ENCODE measurements at regions not wholly inside any gene's neighbourhood (a gene's known extent, or its start where the extent isn't known, plus 50 kb on each side); places are given as distances from the start of the nearest gene placed in this dataset.
A peak's percentile ranks its signal among the peaks of the same experiment; 100 is the strongest.

- no peak overlapping the region for H3K4me3 ChIP-seq (ENCODE audit: low read depth, low read length)
- H3K9me3 ChIP-seq (ENCODE audit: control insufficient read depth, insufficient read depth, low read length), result peaks cover 2% of the 10 kb centered on the region
- no peaks in the 10 kb centered on the region for H3K36me3 ChIP-seq (ENCODE audit: control insufficient read depth, insufficient read depth, low read length)
- no peak for DNase-seq (ENCODE audit: low read depth in 4 of 6, low spot score in 6 of 6)
- WGBS (ENCODE audit: insufficient coverage), result 83% methylated on average over 1 of the region's 1 CpG
- H3K27ac ChIP-seq (ENCODE audit: low read depth, low read length), result no peak overlapping the region
- H3K4me1 ChIP-seq (ENCODE audit: control insufficient read depth, insufficient read depth, low read length), result no peaks in the 10 kb centered on the region
- no peaks in the 10 kb centered on the region for H3K27me3 ChIP-seq (ENCODE audit: control insufficient read depth, insufficient read depth, low read length)
Observed at GRCh38 chr5:8953911-8954438, 591.9 kb downstream of the SEMA5A start.

GRCh38 chr5:8954801-8955200 is 591.1 kb downstream of the SEMA5A start:
- DNase-seq (ENCODE audit: low read depth in 4 of 6, low spot score in 6 of 6), result peak in 1 of 6 donors; percentile 42
- Histone ChIP-seq H3K27me3 (ENCODE audit: control insufficient read depth, insufficient read depth, low read length) (no peaks in the 10 kb centered on the region), H3K9me3 (ENCODE audit: control insufficient read depth, insufficient read depth, low read length) (peaks cover 2% of the 10 kb centered on the region), H3K36me3 (ENCODE audit: control insufficient read depth, insufficient read depth, low read length) (no peaks in the 10 kb centered on the region), H3K27ac (ENCODE audit: low read depth, low read length) (no peak overlapping the region), H3K4me1 (ENCODE audit: control insufficient read depth, insufficient read depth, low read length) (no peaks in the 10 kb centered on the region), H3K4me3 (ENCODE audit: low read depth, low read length) (no peak overlapping the region)
- no CpG with 5 or more reads among the region's 2 CpGs for WGBS (ENCODE audit: insufficient coverage)

- Histone ChIP-seq H3K27ac (ENCODE audit: low read depth, low read length) (no peak overlapping the region), H3K27me3 (ENCODE audit: control insufficient read depth, insufficient read depth, low read length) (no peaks in the 10 kb centered on the region), H3K4me1 (ENCODE audit: control insufficient read depth, insufficient read depth, low read length) (no peaks in the 10 kb centered on the region), H3K4me3 (ENCODE audit: low read depth, low read length) (no peak overlapping the region), H3K36me3 (ENCODE audit: control insufficient read depth, insufficient read depth, low read length) (no peaks in the 10 kb centered on the region), H3K9me3 (ENCODE audit: control insufficient read depth, insufficient read depth, low read length) (peaks cover 2% of the 10 kb centered on the region)
- no peak for DNase-seq (ENCODE audit: low read depth in 4 of 6, low spot score in 6 of 6)
- WGBS (ENCODE audit: insufficient coverage), result 100% methylated on average over 1 of the region's 2 CpGs
Observed at GRCh38 chr5:8956659-8957058, 589.2 kb downstream of the SEMA5A start.

GRCh38 chr5:8958602-8959001 is 587.3 kb downstream of the SEMA5A start:
- Histone ChIP-seq H3K4me3 (ENCODE audit: low read depth, low read length) (no peak overlapping the region), H3K9me3 (ENCODE audit: control insufficient read depth, insufficient read depth, low read length) (peaks cover under 1% of the 10 kb centered on the region), H3K27ac (ENCODE audit: low read depth, low read length) (no peak overlapping the region), H3K27me3 (ENCODE audit: control insufficient read depth, insufficient read depth, low read length) (no peaks in the 10 kb centered on the region), H3K36me3 (ENCODE audit: control insufficient read depth, insufficient read depth, low read length) (no peaks in the 10 kb centered on the region), H3K4me1 (ENCODE audit: control insufficient read depth, insufficient read depth, low read length) (no peaks in the 10 kb centered on the region)
- no CpG with 5 or more reads among the region's 5 CpGs for WGBS (ENCODE audit: insufficient coverage)
- no peak for DNase-seq (ENCODE audit: low read depth in 4 of 6, low spot score in 6 of 6)

- Histone ChIP-seq H3K27me3 (ENCODE audit: control insufficient read depth, insufficient read depth, low read length) (no peaks in the 10 kb centered on the region), H3K27ac (ENCODE audit: low read depth, low read length) (no peak overlapping the region), H3K4me1 (ENCODE audit: control insufficient read depth, insufficient read depth, low read length) (no peaks in the 10 kb centered on the region), H3K4me3 (ENCODE audit: low read depth, low read length) (no peak overlapping the region), H3K9me3 (ENCODE audit: control insufficient read depth, insufficient read depth, low read length) (no peaks in the 10 kb centered on the region), H3K36me3 (ENCODE audit: control insufficient read depth, insufficient read depth, low read length) (no peaks in the 10 kb centered on the region)
- no peak for DNase-seq (ENCODE audit: low read depth in 4 of 6, low spot score in 6 of 6)
- WGBS (ENCODE audit: insufficient coverage), result no CpG with 5 or more reads among the region's 3 CpGs
Observed at GRCh38 chr5:8961219-8961618, 584.7 kb downstream of the SEMA5A start.

- no peak overlapping the region for H3K27ac ChIP-seq (ENCODE audit: low read depth, low read length)
- no peaks in the 10 kb centered on the region for H3K27me3 ChIP-seq (ENCODE audit: control insufficient read depth, insufficient read depth, low read length)
- no peaks in the 10 kb centered on the region for H3K4me1 ChIP-seq (ENCODE audit: control insufficient read depth, insufficient read depth, low read length)
- whole genome bisulfite sequencing (ENCODE audit: insufficient coverage), result 6% methylated on average over 2 of the region's 4 CpGs
- no peaks in the 10 kb centered on the region for H3K9me3 ChIP-seq (ENCODE audit: control insufficient read depth, insufficient read depth, low read length)
- no peak overlapping the region for H3K4me3 ChIP-seq (ENCODE audit: low read depth, low read length)
- peak in 1 of 6 donors; percentile 11 for DNase-seq (ENCODE audit: low read depth in 4 of 6, low spot score in 6 of 6)
- H3K36me3 ChIP-seq (ENCODE audit: control insufficient read depth, insufficient read depth, low read length), result no peaks in the 10 kb centered on the region
Observed at GRCh38 chr5:8961956-8962355, 583.9 kb downstream of the SEMA5A start.

GRCh38 chr5:8981016-8981415 is 564.9 kb downstream of the SEMA5A start:
- Histone ChIP-seq H3K27ac (ENCODE audit: low read depth, low read length) (no peak overlapping the region), H3K36me3 (ENCODE audit: control insufficient read depth, insufficient read depth, low read length) (no peaks in the 10 kb centered on the region), H3K4me3 (ENCODE audit: low read depth, low read length) (no peak overlapping the region), H3K4me1 (ENCODE audit: control insufficient read depth, insufficient read depth, low read length) (no peaks in the 10 kb centered on the region), H3K27me3 (ENCODE audit: control insufficient read depth, insufficient read depth, low read length) (no peaks in the 10 kb centered on the region), H3K9me3 (ENCODE audit: control insufficient read depth, insufficient read depth, low read length) (no peaks in the 10 kb centered on the region)
- no peak for DNase-seq (ENCODE audit: low read depth in 4 of 6, low spot score in 6 of 6)
- WGBS (ENCODE audit: insufficient coverage), result 98% methylated on average over 5 of the region's 5 CpGs

- no peak overlapping the region for H3K4me3 ChIP-seq (ENCODE audit: low read depth, low read length)
- H3K27ac ChIP-seq (ENCODE audit: low read depth, low read length), result no peak overlapping the region
- no peaks in the 10 kb centered on the region for H3K4me1 ChIP-seq (ENCODE audit: control insufficient read depth, insufficient read depth, low read length)
- H3K36me3 ChIP-seq (ENCODE audit: control insufficient read depth, insufficient read depth, low read length), result no peaks in the 10 kb centered on the region
- no peaks in the 10 kb centered on the region for H3K27me3 ChIP-seq (ENCODE audit: control insufficient read depth, insufficient read depth, low read length)
- no peak for DNase-seq (ENCODE audit: low read depth in 4 of 6, low spot score in 6 of 6)
- WGBS (ENCODE audit: insufficient coverage), result no CpG with 5 or more reads among the region's 1 CpG
- no peaks in the 10 kb centered on the region for H3K9me3 ChIP-seq (ENCODE audit: control insufficient read depth, insufficient read depth, low read length)
Observed at GRCh38 chr5:8981496-8981895, 564.4 kb downstream of the SEMA5A start.

GRCh38 chr5:8984386-8984785 is 561.5 kb downstream of the SEMA5A start:
- H3K4me3 ChIP-seq (ENCODE audit: low read depth, low read length), result no peak overlapping the region
- H3K27me3 ChIP-seq (ENCODE audit: control insufficient read depth, insufficient read depth, low read length), result no peaks in the 10 kb centered on the region
- H3K9me3 ChIP-seq (ENCODE audit: control insufficient read depth, insufficient read depth, low read length), result no peaks in the 10 kb centered on the region
- no CpG with 5 or more reads among the region's 4 CpGs for WGBS (ENCODE audit: insufficient coverage)
- H3K4me1 ChIP-seq (ENCODE audit: control insufficient read depth, insufficient read depth, low read length), result no peaks in the 10 kb centered on the region
- H3K36me3 ChIP-seq (ENCODE audit: control insufficient read depth, insufficient read depth, low read length), result no peaks in the 10 kb centered on the region
- H3K27ac ChIP-seq (ENCODE audit: low read depth, low read length), result no peak overlapping the region
- no peak for DNase-seq (ENCODE audit: low read depth in 4 of 6, low spot score in 6 of 6)

Measured in spinal cord (tissue), 9 donors.